GM18868 (cell line): ENCODE measurements at regions not wholly inside any gene's neighbourhood (a gene's known extent, or its start where the extent isn't known, plus 50 kb on each side); places are given as distances from the start of the nearest gene placed in this dataset.

Source experiments
- ATAC-seq: cut with Tn5 transposase; IDR thresholded peaks from one replicate; pipeline ENCODE4 v1.9.1; 2021; ENCODE audit warnings: mild to moderate bottlenecking, moderate library complexity; ENCODE audit not compliant: unreplicated experiment

DNA sequence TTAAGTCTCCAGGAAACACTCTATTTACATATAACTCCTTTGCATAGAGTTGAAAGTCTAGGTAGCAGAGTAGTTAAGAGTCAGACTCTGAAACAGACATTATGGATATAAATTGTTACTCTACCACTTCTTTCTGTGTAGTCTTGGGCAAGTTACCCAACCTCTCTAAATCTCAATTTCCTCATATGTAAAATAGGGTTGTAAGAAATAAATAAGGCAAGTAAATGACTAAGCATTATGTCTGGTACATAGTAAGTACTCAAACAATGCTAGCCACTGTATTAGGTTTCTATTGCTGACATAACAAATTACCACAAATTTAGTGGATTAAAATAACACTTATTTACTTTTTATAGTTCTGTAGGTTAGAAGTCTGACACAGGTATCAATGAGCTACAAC, 394.1 kb downstream of the PRDM5 start:
- no peak for ATAC-seq

DNA sequence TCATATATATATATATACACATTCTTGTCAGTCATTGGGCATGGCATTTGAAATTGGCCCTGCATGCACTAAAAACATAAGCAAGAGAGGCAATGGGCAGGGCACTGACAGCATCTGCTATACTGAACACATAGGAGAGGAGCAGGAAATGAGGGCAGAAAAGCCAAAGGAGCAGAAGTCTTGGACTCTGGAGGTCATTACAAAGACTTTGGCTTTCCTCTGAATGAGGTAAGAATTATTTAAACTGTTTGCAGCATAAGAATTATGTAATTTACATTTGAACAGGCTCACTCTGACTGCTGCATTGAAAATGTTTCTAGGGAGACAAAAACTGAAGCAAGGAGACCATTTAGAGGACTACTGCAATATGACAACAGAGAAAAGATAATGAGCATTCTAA, 396.5 kb downstream of the PRDM5 start:
- ATAC-seq, result no peak

DNA sequence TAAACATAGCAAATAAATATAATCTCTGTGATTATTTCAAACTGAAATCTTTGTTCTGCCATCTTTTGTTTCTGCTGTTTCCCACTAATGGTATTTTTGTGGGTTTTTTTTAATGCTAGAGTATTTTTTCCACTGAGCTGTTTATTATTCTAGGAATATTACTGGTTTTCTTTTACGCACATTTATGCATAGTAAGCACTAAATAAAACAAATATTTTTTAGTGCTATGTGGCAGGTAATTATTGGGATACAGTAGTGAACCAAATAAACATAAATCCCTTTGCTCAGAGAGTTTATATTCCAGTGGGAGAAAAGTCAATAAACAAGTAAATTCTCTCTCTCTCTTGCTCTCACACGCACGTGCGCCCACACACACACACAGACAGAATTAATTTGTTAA, 397.4 kb downstream of the PRDM5 start:
- no peak for ATAC-seq

DNA sequence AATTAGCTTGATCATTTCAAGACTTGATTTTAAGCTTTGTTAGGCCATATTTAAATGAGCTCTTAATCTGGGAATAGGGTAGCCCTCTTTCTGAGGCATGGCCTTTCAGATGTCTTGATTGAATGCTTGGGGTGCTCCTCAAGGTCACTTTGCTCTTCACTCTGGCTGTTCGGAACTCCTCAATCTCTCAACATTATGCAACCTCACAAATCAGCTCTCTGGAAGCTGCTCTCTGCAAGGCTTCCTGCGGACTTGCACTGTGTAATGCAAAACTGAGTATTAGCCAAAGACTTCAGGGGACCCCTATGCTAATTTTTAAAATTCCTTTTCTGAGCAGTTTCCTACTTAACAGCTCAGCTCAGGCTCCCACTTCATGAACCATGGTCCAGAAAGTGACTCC, 398.3 kb downstream of the PRDM5 start:
- no peak for ATAC-seq

DNA sequence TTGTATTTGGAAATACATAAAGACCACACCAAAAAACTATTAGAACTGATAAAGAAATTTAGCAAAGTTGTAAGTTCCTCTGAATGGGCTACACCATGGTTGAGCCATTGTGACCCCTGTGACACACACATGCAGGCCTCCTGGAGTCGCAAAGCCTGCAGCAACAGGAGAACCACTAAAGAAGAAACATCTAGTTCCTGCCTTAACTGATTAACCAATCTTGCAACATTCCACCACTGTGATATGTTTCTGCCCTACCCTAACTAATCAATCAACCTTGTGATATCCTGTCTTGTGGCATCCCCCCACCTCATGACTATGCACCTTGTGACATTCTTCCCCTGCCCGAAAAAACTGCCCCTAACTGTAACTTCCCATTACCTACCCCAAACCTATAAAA, 401.8 kb downstream of the PRDM5 start:
- no peak for ATAC-seq

DNA sequence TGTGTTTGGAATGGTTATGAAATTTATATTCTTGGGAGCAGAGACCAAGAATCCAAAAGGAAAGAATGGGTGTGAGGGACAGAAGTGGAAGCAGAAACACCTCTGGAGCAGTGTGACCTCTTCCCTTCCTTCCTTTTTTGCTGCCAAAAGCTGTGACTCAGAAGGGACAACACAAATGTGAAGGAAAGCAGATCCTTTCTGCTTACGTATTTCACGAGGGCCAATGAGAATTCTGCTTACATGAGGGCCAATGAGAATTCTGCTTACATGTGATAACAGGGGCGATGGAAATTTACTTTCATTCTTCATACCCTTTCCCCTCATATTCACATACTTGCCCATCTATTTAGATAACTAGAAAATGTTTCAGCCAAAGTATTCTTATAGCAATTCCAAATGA, 404.6 kb downstream of the PRDM5 start:
- peak; percentile 95 for ATAC-seq

- no peak for ATAC-seq
Observed at GRCh38 chr4:120509719-120510118, 412.8 kb downstream of the PRDM5 start.

- no peak for ATAC-seq
Observed at GRCh38 chr4:120509222-120509621, 413.3 kb downstream of the PRDM5 start.

GRCh38 chr4:120508036-120508435, 414.5 kb downstream of the PRDM5 start:
- ATAC-seq, result no peak

- no peak for ATAC-seq
Observed at GRCh38 chr4:120506536-120506935, 416.0 kb downstream of the PRDM5 start.

DNA sequence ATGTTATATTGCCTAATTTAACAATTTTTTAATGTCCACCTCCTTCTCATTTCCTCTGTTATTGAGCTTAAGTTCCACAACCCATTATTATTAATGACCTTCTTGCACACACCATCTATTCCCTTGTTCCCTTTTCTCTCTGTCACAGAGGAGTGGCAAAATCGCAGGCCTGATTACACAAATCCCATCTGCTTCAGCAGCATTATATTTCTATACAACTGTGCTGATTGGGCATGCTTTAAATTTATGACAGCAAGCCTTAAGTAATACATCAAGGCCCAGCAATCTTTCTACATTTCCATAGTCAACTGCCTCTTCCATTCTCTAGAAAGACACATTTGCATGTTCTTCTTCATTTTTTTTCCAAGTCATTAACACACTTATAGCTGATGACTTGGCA, 423.8 kb downstream of the PRDM5 start:
- ATAC-seq, result no peak

GRCh38 chr4:120491481-120491880, 424.8 kb upstream of the MAD2L1 start:
- no peak for ATAC-seq

DNA sequence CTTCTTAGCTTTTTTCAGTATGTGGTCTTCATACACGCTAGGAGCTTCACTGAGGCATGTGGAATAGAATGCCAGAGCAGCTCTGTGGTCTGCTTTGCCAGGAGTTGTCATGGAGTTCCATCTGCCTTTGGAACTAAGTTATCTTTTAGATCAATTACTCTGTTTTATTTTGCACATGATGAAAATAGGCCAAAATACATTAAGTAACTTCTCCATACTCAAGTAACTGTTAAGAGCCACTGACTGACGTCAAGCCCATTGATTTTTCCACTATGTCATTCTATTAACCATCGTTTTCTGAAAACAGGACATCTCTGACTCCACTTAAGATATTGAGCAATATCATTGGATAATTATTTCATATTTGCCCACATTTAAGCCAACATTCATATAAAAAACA, 415.1 kb upstream of the MAD2L1 start:
- no peak for ATAC-seq

DNA sequence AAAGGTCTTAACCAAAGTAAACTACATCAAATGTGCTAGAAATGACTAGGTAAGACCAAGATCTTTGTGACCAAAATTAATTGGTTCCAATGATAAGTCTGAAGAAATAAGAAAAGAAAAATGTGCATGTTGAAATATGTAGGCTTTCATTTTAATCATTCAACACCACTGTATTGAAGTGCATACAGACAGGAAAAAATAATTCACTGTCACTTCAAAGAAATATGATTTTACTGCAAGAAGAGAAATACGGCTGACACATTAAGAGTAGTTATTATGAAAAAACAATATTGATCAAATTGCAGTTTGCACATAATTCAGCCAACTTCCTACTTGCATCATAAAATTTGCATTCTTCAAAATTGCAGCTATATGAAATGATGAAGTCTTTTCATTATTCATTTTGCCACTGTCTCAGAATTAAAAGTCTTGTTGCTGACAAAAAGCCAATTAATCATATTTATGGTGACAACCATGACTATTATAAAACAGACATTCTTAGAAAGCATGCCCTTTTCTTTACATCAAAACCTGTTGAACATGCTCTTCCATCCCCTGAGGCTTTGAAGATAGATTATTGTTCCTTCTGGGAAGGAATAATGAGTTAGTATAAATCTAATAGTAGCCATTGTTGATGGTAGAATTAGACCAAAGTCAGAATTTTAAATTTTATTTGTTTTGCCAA, 405.9 kb upstream of the MAD2L1 start:
- no peak for ATAC-seq

DNA sequence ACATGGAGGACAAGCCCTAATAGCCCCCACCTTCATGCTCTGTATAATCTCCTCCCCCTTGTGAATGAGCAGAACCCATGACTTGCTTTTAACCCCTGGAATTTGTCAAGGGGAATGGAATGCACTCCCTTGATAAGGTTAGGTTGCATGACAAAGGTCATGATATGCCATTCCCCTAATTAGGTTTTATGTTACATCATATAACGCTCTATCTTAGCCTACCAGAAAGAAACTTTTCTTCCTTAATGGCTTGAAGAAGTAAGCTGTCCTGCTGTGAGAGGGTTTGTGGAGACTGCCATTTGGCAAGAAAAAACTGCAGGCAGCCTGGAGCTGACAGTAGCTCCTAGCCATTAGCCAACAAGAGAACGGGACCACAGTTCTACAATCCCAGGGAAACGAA, 399.8 kb upstream of the MAD2L1 start:
- ATAC-seq, result no peak

DNA sequence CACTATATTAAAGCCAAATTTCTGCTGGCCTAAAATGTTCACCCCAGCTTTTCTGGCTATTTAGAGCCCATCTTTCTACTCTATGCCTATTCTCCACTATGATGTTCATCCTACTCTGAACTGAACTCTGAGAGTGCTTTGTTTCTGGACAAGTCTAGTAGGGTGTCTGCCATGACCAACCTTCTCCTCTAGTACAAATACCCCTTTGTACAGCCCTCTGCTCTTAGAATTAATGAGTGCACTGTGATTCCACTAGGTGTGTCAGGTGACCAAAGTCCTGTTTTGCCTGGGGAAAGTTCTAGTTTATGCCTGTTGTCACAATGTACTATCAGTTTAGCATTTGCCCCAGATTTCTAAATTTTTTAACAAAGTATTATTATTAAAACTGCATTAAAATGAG, 388.1 kb upstream of the MAD2L1 start:
- ATAC-seq, result no peak

- ATAC-seq, result no peak
Observed at GRCh38 chr4:120452536-120452935, 385.9 kb upstream of the MAD2L1 start.

DNA sequence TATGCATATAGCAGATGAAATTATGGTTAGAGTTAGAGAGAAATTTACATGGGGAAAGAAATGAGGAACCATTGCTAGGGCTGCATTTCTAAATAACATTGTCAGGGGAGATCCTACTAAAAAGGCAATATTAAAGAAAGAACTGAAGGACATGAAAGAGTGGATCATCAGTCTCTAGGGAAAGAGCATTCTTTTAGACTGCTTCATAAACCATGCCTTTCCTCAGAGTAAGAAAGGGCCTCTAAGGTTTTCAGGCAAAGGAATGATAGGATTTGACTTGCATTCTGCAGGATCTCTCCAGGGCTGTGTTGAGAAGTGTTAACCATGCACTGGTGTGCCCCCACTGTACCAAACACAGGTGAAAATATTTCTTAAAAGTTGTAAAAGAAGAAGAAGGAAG, 385.4 kb upstream of the MAD2L1 start:
- ATAC-seq, result no peak

- ATAC-seq, result no peak
Observed at GRCh38 chr4:120447774-120448173, 381.1 kb upstream of the MAD2L1 start.

DNA sequence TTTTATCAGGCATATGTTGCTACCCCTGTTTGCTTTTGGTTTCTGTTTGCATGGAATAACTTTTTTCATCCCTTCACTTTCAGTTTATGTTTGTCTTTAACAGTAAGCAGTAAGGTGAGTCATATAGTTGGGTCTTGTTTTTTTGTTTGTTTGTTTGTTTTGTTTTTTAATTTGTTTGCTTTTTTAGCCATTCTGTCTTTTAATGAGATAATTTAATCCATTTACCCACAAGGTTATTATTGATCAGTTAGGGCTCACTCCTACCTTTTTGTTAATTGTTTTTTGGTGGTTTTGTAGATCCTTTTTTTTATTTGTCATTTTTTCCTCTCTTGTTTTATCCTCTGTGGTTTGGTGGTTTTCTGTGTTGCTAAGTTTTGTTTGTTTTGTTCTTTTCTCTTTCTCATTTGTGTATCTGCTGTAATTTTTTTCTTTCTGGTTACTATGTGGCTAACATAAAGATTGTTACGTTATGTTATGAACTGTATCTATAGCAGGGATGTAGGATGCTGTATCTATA, 379.5 kb upstream of the MAD2L1 start:
- peak; percentile 91 for ATAC-seq

- no peak for ATAC-seq
Observed at GRCh38 chr4:120445186-120445585, 378.5 kb upstream of the MAD2L1 start.

DNA sequence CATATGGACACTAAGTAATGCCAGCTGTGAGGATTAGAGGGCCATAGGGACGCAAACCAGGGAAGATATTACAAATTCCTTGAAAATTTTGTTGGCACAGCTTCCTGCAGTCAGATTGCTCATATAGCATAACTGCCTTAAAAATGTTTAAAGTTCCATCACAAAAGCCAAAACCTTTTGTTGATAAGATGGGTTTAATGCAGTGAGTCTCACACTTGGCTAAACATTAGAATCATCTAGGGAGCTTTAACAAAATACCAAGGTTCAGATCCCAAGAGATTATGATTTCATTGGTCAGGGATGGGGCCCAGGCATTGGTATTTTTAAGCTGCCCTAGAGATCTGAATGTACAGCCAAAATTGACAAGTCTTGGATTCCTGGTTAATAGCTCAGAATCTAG, 376.5 kb upstream of the MAD2L1 start:
- no peak for ATAC-seq

DNA sequence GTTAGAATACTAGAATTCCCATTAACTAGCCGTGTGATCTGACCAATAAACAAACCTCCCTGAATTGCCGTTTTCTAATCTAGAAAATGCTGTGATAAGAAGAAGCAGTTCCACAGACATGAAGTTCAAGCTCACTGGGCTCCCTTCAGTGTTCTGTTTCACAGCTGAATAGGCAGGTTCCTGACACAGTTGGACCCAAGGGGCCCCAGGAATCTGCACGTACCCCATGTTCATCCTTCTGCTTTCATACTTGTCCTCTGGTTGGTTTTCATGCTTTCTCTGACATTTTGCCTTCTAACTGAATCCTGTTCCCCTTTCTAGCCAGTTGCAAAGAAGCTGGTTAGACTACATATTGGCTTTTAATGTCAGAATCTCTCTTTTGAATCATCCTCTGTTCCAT, 374.1 kb upstream of the MAD2L1 start:
- no peak for ATAC-seq
